GM12878 (cell line): ENCODE measurements at regions not wholly inside any gene's neighbourhood (a gene's known extent, or its start where the extent isn't known, plus 50 kb on each side); places are given as distances from the start of the nearest gene placed in this dataset.

Experiments
- ATAC-seq: fragments of 200-7000 bp; cut with Tn5 transposase; 3 replicates; pipeline ENCODE4 v1.9.1; 2020; ENCODE audit warnings: mild to moderate bottlenecking, moderate library complexity
- BruUV-seq: library from RNA; stranded (reverse); fragments of 400-500 nt; replicated peaks from 2 replicates; lab custom pipeline; 2021; lab: Mats Ljungman, UMichigan
- CTCF ChIA-PET: fragments of 300-600 bp; sonication (Branson Sonifier 250); formaldehyde crosslinking; extraction: SDS; loops from one replicate; lab custom pipeline; 2021; ENCODE audit warnings: inconsistent platforms; lab: Yijun Ruan, JAX
- POLR2A ChIA-PET: fragments of 350-600 bp; formaldehyde crosslinking; extraction: SDS; loops from one replicate; lab custom pipeline; 2021; ENCODE audit warnings: inconsistent platforms; lab: Charles Lee
- RAD21 ChIA-PET: fragments of 300-600 bp; sonication (Branson Sonifier 250); formaldehyde crosslinking; loops from one replicate; lab custom pipeline; 2023; ENCODE audit warnings: antibody characterized with exemption; ENCODE audit not compliant: unreplicated experiment; lab: Charles Lee
- SMC1A ChIA-PET: fragments of 300-600 bp; sonication (Branson Sonifier 250); formaldehyde crosslinking; loops from one replicate; lab custom pipeline; 2023; ENCODE audit not compliant: unreplicated experiment, uncharacterized antibody; lab: Charles Lee
- DNase-seq: peaks from one replicate; pipeline ENCODE4 v3.0.0-alpha.2; 2011; ENCODE audit warnings: low read depth, low spot score
- FAIRE-seq: peaks from 3 replicates; lab custom pipeline; 2011; peaks lifted over from hg19 to GRCh38; lab: Jason Lieb, UNC
- H2AFZ ChIP-seq: 2 replicates; pipeline ENCODE4 v1.6.0; 2011; ENCODE audit warnings: low read depth, low read length, control low read depth; ENCODE audit not compliant: control insufficient read depth
- H3K27ac ChIP-seq: 2 replicates; pipeline ENCODE4 v1.5.1; 2011; ENCODE audit warnings: control low read depth; ENCODE audit not compliant: control insufficient read depth, insufficient read depth
- H3K27me3 ChIP-seq, 2 experiments: replicated peaks in 1 of 2; 2 replicates each; pipeline versions ENCODE4 v1.6.0 to v1.6.1; 2011; ENCODE audit warnings: low read length in 1 of 2; ENCODE audit not compliant: control insufficient read depth in 2 of 2, insufficient read depth in 2 of 2
- H3K36me3 ChIP-seq, 2 experiments: 2 replicates each; pipeline ENCODE4 v1.5.1; 2011; ENCODE audit warnings: low read length in 1 of 2; ENCODE audit not compliant: control insufficient read depth in 2 of 2, insufficient read depth in 2 of 2
- H3K4me1 ChIP-seq: 2 replicates; pipeline ENCODE4 v1.6.1; 2011; ENCODE audit warnings: mild to moderate bottlenecking, low read length, moderate library complexity, mixed read lengths; ENCODE audit not compliant: control insufficient read depth, insufficient read depth
- H3K4me2 ChIP-seq: 2 replicates; pipeline ENCODE4 v1.6.0; 2011; ENCODE audit warnings: control low read depth; ENCODE audit not compliant: control insufficient read depth, insufficient read depth
- H3K4me3 ChIP-seq: fragments of 200-600 bp; sonication (generic); 2 replicates; pipeline ENCODE4 v1.5.1; 2016
- H3K79me2 ChIP-seq: 2 replicates; pipeline ENCODE4 v1.6.0; 2011; ENCODE audit warnings: low read length; ENCODE audit not compliant: control insufficient read depth, insufficient read depth
- H3K9ac ChIP-seq: 2 replicates; pipeline ENCODE4 v1.8.0; 2011; ENCODE audit warnings: low read length, control low read depth, mixed read lengths; ENCODE audit not compliant: control insufficient read depth, insufficient read depth
- H3K9me3 ChIP-seq: replicated peaks from 3 replicates; pipeline ENCODE4 v1.5.1; 2011; ENCODE audit warnings: mild to moderate bottlenecking, low read length; ENCODE audit not compliant: control insufficient read depth, insufficient read depth
- H4K20me1 ChIP-seq: 2 replicates; pipeline ENCODE4 v1.6.0; 2011; ENCODE audit not compliant: control insufficient read depth, insufficient read depth
- CHD4 ChIP-seq: fragments of 200-600 bp; sonication (generic); IDR thresholded peaks from 2 replicates; pipeline ENCODE4 v1.6.1; 2016; ENCODE audit warnings: mild to moderate bottlenecking
- HDGF ChIP-seq: fragments of 450-650 bp; IDR thresholded peaks from 2 replicates; pipeline ENCODE4 v1.6.1; 2016; ENCODE audit warnings: antibody characterized with exemption
- MAX ChIP-seq: IDR thresholded peaks from 2 replicates; pipeline ENCODE4 v1.6.1; 2012; ENCODE audit warnings: low read depth, low read length, improper control_type of control experiment
- MLLT1 ChIP-seq: fragments of 450-650 bp; IDR thresholded peaks from 2 replicates; pipeline ENCODE4 v1.6.1; 2016; ENCODE audit warnings: mild to moderate bottlenecking
- NFYA ChIP-seq: IDR thresholded peaks from 2 replicates; pipeline ENCODE4 v1.6.1; 2011; ENCODE audit warnings: low read depth, mild to moderate bottlenecking, low read length, improper control_type of control experiment, borderline replicate concordance
- PAX8 ChIP-seq: fragments of 450-650 bp; IDR thresholded peaks from 2 replicates; pipeline ENCODE4 v1.6.1; 2017; ENCODE audit warnings: mild to moderate bottlenecking, moderate library complexity
- RAD21 ChIP-seq: IDR thresholded peaks from 2 replicates; pipeline ENCODE4 v1.6.1; 2011; ENCODE audit warnings: mild to moderate bottlenecking, low read depth, low read length, moderate library complexity; ENCODE audit not compliant: insufficient read depth
- SUZ12 ChIP-seq: fragments of 200-600 bp; sonication (generic); IDR thresholded peaks from one replicate; pipeline ENCODE4 v1.6.1; 2018; ENCODE audit warnings: antibody characterized with exemption, mild to moderate bottlenecking; ENCODE audit not compliant: unreplicated experiment
- TAF1 ChIP-seq: IDR thresholded peaks from 2 replicates; pipeline ENCODE4 v1.6.1; 2011; ENCODE audit warnings: mild to moderate bottlenecking, low read depth, low read length, borderline replicate concordance
- ZNF217 ChIP-seq: fragments of 450-650 bp; IDR thresholded peaks from 2 replicates; pipeline ENCODE4 v1.6.1; 2017; ENCODE audit warnings: antibody characterized with exemption, mild to moderate bottlenecking
- ZNF274 ChIP-seq: IDR thresholded peaks from one replicate; pipeline ENCODE4 v1.8.0; 2011; ENCODE audit not compliant: insufficient read length, insufficient read depth
- ZNF622 ChIP-seq: fragments of 450-650 bp; IDR thresholded peaks from 2 replicates; pipeline ENCODE4 v1.6.1; 2017; ENCODE audit warnings: mild to moderate bottlenecking, inconsistent platforms
- WGBS: methylation state at CpG from one replicate; pipeline ENCODE4 v1.1.6; 2016; ENCODE audit warnings: low lambda C conversion rate; ENCODE audit not compliant: insufficient replicate concordance, insufficient coverage; ENCODE audit errors: missing lambda C conversion rate; 5-methylcytosine and 5-hydroxymethylcytosine counted together
- in situ Hi-C: fragments of 300-500 bp; cut with MboI; formaldehyde crosslinking; loops from 9 replicates; pipeline ENCODE4 v1.14.3; 2018; ENCODE audit warnings: mixed read lengths
- intact Hi-C: fragments of 100-400 bp; cut with micrococcal nuclease; formaldehyde crosslinking; loops from one replicate; pipeline ENCODE4 v1.14.2; 2022; ENCODE audit not compliant: unreplicated experiment
- TF ChIP-seq, protein P1 (sequence below): fragments of 450-650 bp; IDR thresholded peaks from 2 replicates; pipeline ENCODE4 v1.6.1; 2017; ENCODE audit warnings: mild to moderate bottlenecking, moderate library complexity
- TF ChIP-seq, protein P2 (sequence below): IDR thresholded peaks from 2 replicates; pipeline ENCODE4 v1.6.1; 2012; ENCODE audit warnings: low read length, inconsistent platforms

DNA sequence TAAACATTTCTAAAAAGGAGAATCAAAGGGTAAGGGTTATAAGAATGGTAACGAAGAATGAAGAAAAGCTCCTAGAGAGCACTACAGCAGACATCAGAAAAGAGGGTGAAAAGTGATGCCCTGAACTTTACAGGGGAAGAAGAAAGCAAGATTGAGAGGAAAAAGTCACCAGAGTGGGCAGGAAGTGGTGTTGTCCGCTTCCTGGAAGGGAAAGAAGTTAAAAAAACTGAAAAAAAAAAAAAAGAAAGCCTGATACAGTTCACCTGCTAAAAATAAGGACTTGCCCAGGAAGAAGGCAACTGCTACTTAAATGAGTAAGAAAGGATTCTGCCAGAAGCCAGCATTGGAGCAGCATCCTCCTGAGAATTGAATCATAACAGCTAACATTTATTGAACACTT, 330.1 kb upstream of the PHF14 start:
- Histone ChIP-seq H3K4me3 (no peak overlapping the region), H3K4me2 (no peak overlapping the region), H4K20me1 (no peaks in the 10 kb centered on the region), H3K27ac (no peak overlapping the region), H3K79me2 (no peaks in the 10 kb centered on the region), H3K9me3 (no peaks in the 10 kb centered on the region), H3K9ac (no peak overlapping the region), H3K4me1 (no peaks in the 10 kb centered on the region), H3K36me3 (no peaks in the 10 kb centered on the region), H3K27me3 (no peaks in the 10 kb centered on the region; a peak in 1 of 4 replicates), H2AFZ (no peak overlapping the region)
- ChIA-PET SMC1A (no interaction called here), RAD21 (no interaction called here), POLR2A (no interaction called here), CTCF (interaction anchor here (0.6 kb wide), 1 partner anchor 292 kb away, joined by 4 read pairs; no protein-coding TSS in a partner anchor)
- no TSS peak for BruUV-seq
- 0% methylated on average over 1 of the region's 2 CpGs for WGBS
- in situ Hi-C loops (no loop called here), intact Hi-C loops (no loop called here)
- DNase-seq (no peak), ATAC-seq (no peak), FAIRE-seq (no peak)
- TF ChIP-seq MAX (no peak), MLLT1 (no peak), ZNF274 (no peak), HDGF (no peak), ZNF622 (no peak), TAF1 (no peak), CHD4 (no peak), SUZ12 (no peak), NFYA (no peak), ZNF217 (no peak), RAD21 (no peak), PAX8 (no peak)
- TF ChIP-seq, protein P1, sequence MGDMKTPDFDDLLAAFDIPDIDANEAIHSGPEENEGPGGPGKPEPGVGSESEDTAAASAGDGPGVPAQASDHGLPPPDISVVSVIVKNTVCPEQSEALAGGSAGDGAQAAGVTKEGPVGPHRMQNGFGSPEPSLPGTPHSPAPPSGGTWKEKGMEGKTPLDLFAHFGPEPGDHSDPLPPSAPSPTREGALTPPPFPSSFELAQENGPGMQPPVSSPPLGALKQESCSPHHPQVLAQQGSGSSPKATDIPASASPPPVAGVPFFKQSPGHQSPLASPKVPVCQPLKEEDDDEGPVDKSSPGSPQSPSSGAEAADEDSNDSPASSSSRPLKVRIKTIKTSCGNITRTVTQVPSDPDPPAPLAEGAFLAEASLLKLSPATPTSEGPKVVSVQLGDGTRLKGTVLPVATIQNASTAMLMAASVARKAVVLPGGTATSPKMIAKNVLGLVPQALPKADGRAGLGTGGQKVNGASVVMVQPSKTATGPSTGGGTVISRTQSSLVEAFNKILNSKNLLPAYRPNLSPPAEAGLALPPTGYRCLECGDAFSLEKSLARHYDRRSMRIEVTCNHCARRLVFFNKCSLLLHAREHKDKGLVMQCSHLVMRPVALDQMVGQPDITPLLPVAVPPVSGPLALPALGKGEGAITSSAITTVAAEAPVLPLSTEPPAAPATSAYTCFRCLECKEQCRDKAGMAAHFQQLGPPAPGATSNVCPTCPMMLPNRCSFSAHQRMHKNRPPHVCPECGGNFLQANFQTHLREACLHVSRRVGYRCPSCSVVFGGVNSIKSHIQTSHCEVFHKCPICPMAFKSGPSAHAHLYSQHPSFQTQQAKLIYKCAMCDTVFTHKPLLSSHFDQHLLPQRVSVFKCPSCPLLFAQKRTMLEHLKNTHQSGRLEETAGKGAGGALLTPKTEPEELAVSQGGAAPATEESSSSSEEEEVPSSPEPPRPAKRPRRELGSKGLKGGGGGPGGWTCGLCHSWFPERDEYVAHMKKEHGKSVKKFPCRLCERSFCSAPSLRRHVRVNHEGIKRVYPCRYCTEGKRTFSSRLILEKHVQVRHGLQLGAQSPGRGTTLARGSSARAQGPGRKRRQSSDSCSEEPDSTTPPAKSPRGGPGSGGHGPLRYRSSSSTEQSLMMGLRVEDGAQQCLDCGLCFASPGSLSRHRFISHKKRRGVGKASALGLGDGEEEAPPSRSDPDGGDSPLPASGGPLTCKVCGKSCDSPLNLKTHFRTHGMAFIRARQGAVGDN: no peak
- TF ChIP-seq, protein P2, sequence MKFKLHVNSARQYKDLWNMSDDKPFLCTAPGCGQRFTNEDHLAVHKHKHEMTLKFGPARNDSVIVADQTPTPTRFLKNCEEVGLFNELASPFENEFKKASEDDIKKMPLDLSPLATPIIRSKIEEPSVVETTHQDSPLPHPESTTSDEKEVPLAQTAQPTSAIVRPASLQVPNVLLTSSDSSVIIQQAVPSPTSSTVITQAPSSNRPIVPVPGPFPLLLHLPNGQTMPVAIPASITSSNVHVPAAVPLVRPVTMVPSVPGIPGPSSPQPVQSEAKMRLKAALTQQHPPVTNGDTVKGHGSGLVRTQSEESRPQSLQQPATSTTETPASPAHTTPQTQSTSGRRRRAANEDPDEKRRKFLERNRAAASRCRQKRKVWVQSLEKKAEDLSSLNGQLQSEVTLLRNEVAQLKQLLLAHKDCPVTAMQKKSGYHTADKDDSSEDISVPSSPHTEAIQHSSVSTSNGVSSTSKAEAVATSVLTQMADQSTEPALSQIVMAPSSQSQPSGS: no peak
